Kidney (tissue), 13 donors: ENCODE measurements at regions not wholly inside any gene's neighbourhood (a gene's known extent, or its start where the extent isn't known, plus 50 kb on each side); places are given as distances from the start of the nearest gene placed in this dataset.

Experiments used
- DNase-seq, 5 donors: peaks; one replicate each; pipeline ENCODE4 v3.0.0-alpha.2; 2013 to 2020
- FAIRE-seq: peaks from 2 replicates; lab custom pipeline; 2012; peaks lifted over from hg19 to GRCh38; lab: Jason Lieb, UNC
- H3K27ac ChIP-seq, 2 donors: one replicate each; pipeline ENCODE4 v1.7.0; 2013; ENCODE audit warnings: low read depth in 2 of 2, low read length in 2 of 2, inconsistent platforms in 1 of 2
- H3K27me3 ChIP-seq: one replicate; pipeline ENCODE4 v1.7.1; 2013; ENCODE audit warnings: low read length, inconsistent platforms; ENCODE audit not compliant: control insufficient read depth, insufficient read depth
- H3K36me3 ChIP-seq, 3 donors: one replicate each; pipeline versions ENCODE4 v1.7.0 to v1.7.1; 2013; ENCODE audit warnings: low read length in 3 of 3, control low read depth in 1 of 3, inconsistent platforms in 1 of 3; ENCODE audit not compliant: insufficient read depth in 3 of 3, control insufficient read depth in 2 of 3
- H3K4me1 ChIP-seq, 3 donors: one replicate each; pipeline versions ENCODE4 v1.7.0 to v1.7.1; 2013; ENCODE audit warnings: low read length in 3 of 3, inconsistent platforms in 1 of 3, low read depth in 1 of 3; ENCODE audit not compliant: control insufficient read depth in 2 of 3, insufficient read depth in 2 of 3
- H3K4me3 ChIP-seq, 3 donors: one replicate each; pipeline versions ENCODE4 v1.7.0 to v1.8.1; 2013; ENCODE audit warnings: low read length in 3 of 3, control low read depth in 1 of 3, inconsistent platforms in 1 of 3
- H3K9ac ChIP-seq, 3 donors: one replicate each; pipeline versions ENCODE4 v1.7.0 to v1.7.1; 2013; ENCODE audit warnings: low read length in 3 of 3, control low read depth in 1 of 3, inconsistent platforms in 1 of 3
- H3K9me3 ChIP-seq, 3 donors: one replicate each; pipeline versions ENCODE4 v1.7.0 to v1.7.1; 2013; ENCODE audit warnings: low read length in 3 of 3, control low read depth in 1 of 3, inconsistent platforms in 1 of 3; ENCODE audit not compliant: control insufficient read depth in 2 of 3, insufficient read depth in 1 of 3
- intact Hi-C: fragments of 100-400 bp; cut with DNase I; formaldehyde crosslinking; loops from one replicate; pipeline ENCODE4 v1.11.1; 2022
- TF ChIP-seq, protein P1 (sequence below): IDR thresholded peaks from 3 replicates; pipeline ENCODE4 v1.5.1; 2012; ENCODE audit warnings: mild to moderate bottlenecking, moderate library complexity, borderline replicate concordance; ENCODE audit not compliant: insufficient read depth; ENCODE audit errors: extremely low read depth
- donor health status: control.
- donor health status: control.
- donor health status: control.
- donor health status: control.
- donor health status: control.
- donor health status: DM: yes; HTN: yes; CAD: no.
- donor health status: Normal renal cell carcinoma (clear cell type).

DNA sequence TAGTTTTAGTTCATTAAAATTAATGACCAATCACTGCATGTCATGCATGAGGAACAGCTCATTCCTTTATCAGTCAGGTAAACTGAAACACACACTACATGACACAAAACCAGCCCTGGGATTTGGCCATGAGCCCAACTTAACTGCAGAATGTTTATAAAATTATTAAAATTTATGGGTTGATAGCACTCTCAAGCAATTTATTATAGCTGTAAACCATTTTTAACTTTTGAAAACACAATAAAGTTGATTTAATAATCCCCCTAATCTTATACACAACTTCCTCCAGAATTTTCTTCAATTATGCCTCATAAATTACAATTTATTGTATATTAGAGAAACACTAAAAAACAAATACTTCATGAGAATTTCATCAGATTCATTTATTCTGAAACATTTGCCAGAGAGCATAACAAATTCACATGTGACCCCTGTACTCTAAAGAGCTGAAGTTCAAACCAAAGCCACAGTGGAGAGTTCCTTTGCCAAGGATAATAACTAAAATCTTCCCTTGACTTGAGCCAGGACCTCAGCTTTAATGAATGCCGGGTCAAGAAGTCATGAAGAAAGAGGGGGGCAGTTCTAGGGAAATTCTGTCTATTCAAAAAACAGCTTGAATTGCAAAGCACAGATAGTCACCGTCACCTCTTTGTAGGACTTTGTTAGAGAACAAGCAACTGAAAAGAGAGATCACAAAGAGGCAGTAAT, 763.7 kb upstream of the GRAMD2B start:
- Histone ChIP-seq H3K27me3 (no peaks in the 10 kb centered on the region), H3K4me3 (no peak overlapping the region), H3K36me3 (no peaks in the 10 kb centered on the region), H3K9me3 (no peaks in the 10 kb centered on the region), H3K4me1 (peaks cover 0 to 10% (median 6%) of the 10 kb centered on the region in 3 donors), H3K9ac (no peak overlapping the region), H3K27ac (no peak overlapping the region)
- intact Hi-C loops, result no loop called here
- DNase-seq, result peak in 4 of 5 donors; percentile 32 to 94 (median 64)
- peak; percentile 42 for FAIRE-seq
- TF ChIP-seq, protein P1, sequence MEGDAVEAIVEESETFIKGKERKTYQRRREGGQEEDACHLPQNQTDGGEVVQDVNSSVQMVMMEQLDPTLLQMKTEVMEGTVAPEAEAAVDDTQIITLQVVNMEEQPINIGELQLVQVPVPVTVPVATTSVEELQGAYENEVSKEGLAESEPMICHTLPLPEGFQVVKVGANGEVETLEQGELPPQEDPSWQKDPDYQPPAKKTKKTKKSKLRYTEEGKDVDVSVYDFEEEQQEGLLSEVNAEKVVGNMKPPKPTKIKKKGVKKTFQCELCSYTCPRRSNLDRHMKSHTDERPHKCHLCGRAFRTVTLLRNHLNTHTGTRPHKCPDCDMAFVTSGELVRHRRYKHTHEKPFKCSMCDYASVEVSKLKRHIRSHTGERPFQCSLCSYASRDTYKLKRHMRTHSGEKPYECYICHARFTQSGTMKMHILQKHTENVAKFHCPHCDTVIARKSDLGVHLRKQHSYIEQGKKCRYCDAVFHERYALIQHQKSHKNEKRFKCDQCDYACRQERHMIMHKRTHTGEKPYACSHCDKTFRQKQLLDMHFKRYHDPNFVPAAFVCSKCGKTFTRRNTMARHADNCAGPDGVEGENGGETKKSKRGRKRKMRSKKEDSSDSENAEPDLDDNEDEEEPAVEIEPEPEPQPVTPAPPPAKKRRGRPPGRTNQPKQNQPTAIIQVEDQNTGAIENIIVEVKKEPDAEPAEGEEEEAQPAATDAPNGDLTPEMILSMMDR, result no peak

- Histone ChIP-seq H3K27ac (no peak overlapping the region), H3K4me3 (no peak overlapping the region), H3K36me3 (no peaks in the 10 kb centered on the region), H3K27me3 (no peaks in the 10 kb centered on the region), H3K9me3 (no peaks in the 10 kb centered on the region), H3K4me1 (peaks cover 0 to 10% (median 6%) of the 10 kb centered on the region in 3 donors), H3K9ac (no peak overlapping the region)
- no peak for DNase-seq
- intact Hi-C loops, result no loop called here
- FAIRE-seq, result no peak
- TF ChIP-seq, protein P1, result no peak
These were observed 762.8 kb upstream of the GRAMD2B start for GRCh38 chr5:125660231-125660895.

- Histone ChIP-seq H3K4me1 (peaks cover 0 to 10% (median 6%) of the 10 kb centered on the region in 3 donors), H3K4me3 (no peak overlapping the region), H3K9me3 (no peaks in the 10 kb centered on the region), H3K36me3 (no peaks in the 10 kb centered on the region), H3K27me3 (no peaks in the 10 kb centered on the region), H3K9ac (no peak overlapping the region), H3K27ac (no peak overlapping the region)
- TF ChIP-seq, protein P1, result no peak
- intact Hi-C loops, result no loop called here
- FAIRE-seq (no peak), DNase-seq (no peak)
These were observed 761.6 kb upstream of the GRAMD2B start for GRCh38 chr5:125661584-125661983.
